ENCODE measurements at regions not wholly inside any gene's neighbourhood (a gene's known extent, or its start where the extent isn't known, plus 50 kb on each side); places are given as distances from the start of the nearest gene placed in this dataset.

- DNase-seq = no peak
Measured at GRCh38 chr9:129351642-129352145, 173.6 kb upstream of the IER5L start.

- DNase-seq = no peak
Measured at GRCh38 chr9:129351058-129351641, 173.1 kb upstream of the IER5L start.

DNA sequence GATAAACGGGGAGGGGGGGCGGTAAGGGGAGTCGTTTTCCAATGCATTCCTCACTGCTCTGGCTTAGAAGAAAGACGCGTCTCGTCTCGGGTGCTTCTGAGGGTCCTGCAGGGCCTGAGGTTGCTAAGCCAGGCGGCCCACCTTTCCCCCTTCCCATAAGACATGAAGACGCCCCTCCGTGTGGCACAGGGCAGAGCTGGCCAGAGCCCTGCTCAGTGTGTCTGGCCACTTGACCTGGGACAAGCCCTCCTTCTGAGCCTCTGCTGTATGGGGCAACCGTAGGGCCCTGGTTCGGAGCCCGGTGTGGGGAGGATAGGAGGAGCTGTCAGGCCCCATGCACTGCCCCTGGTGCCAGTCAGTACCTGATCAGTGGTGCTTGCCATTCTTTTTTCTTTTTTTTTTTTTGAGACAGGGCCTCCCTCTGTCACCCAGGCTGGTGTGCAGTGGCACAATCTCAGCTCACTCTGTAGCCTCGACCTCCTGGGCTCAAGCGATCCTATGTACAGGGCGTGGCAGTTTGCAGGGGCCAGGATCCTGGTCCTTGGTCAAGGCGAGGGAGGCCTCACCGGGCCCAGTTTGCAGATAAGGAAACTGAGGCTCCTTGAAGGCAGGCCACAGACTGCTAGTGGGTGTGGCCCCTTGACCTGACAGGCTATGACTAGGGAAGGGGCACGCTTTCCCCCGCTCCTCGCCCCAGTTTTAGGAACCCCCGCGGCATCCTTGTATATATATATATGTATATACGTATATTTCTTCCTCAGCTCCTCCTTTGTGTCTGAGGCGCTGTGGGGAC lies 172.3 kb upstream of the IER5L start:
- no peak for DNase-seq

GRCh38 chr9:129349665-129349947 lies 171.5 kb upstream of the IER5L start:
- no peak for DNase-seq

DNA sequence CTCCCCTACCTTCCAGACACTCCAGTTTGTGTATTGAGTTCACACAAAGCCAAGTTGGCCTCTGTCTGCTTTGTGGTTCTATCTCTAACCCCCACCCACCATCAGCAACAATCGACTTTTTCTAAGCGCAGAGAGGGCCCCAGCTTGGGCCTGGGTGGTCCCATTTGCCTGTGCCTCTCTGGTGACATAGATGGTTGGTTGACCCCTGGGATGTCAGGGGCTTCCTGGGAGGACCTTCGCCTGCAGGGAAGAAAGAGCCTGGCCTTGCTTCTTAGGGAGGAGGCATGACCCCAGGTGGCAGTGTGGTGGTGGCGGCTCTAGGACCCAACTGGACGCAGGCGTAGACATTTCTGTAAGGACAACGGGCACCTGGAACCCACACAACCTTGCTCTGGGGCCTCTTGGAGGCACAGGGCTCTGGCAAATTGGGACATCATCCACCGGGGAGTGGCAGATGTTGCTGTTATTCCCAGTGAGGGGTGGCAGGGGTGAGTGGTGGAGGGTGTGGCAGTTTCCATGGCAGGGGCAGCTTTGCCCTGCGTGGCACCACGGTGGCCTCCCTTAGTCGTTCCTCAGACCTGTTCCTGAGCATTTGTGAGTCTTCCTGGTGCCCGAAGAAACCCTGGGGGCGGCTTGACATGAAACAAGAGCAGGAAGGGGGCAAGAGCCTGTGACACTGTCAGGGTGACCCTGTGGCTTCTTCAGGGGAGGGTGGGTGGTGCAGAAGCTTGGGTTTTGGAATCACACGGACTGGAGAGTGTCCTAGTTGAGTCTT lies 171.0 kb upstream of the IER5L start:
- DNase-seq = no peak

- DNase-seq = no peak
Measured at GRCh38 chr9:129347316-129348120, 169.5 kb upstream of the IER5L start.

DNA sequence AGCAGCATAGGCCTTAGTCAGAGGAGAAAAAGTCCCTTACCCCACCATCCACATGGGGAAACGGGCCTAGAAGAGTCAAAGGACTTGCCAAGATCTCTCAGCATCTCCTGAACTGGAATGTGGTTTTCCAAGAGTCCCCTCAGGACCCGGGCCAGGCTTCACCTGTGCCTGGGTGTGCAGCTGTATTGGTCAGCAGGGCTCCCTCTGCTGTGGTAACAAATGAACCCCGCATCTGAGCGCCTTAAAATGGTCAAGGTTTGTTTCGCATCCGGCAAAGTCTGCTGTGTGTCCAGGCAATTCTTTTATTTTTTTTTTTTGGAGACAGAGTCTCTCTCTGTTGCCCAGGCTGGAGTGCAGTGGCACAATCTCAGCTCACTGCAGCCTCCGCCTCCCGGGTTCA lies 168.0 kb upstream of the IER5L start:
- DNase-seq = no peak

DNA sequence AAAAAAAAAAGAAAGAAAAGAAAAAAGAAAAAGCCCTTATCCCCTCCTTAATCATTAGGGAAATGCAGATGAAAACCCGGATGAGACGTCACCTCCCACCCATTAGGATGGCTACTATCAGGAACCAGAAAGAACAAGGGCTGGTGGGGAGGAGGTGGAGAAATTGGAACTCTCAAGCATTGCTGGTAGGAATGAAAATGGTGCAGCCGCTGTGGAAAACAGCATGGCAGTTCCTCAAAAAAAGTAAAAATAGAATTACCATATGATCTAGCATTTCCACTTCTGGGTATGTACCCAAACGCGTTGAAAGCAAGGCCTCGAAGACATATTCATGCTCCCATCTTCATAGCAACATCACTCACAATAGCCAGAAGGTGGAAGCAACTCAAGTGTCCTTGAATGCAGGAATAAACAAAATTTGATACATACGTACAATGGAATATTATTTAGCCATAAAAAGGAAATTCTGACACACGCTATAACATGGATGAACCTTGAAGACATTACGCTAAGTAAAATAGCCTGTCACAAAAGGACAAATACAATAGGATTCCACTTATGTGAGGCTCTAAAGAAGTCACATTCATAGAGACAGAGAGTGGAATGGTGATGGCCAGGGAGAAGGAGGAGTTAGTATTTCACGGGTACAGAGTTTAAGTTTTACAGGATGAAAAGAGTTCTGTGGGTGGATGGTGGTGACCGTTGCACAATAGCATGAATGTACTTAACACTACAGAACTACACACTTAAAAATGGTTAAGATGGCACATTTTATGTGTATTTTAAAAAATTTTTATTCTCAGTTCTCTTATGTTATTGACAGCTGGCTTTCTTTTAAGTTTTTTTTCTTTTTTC lies 166.8 kb upstream of the IER5L start:
- DNase-seq = no peak

DNA sequence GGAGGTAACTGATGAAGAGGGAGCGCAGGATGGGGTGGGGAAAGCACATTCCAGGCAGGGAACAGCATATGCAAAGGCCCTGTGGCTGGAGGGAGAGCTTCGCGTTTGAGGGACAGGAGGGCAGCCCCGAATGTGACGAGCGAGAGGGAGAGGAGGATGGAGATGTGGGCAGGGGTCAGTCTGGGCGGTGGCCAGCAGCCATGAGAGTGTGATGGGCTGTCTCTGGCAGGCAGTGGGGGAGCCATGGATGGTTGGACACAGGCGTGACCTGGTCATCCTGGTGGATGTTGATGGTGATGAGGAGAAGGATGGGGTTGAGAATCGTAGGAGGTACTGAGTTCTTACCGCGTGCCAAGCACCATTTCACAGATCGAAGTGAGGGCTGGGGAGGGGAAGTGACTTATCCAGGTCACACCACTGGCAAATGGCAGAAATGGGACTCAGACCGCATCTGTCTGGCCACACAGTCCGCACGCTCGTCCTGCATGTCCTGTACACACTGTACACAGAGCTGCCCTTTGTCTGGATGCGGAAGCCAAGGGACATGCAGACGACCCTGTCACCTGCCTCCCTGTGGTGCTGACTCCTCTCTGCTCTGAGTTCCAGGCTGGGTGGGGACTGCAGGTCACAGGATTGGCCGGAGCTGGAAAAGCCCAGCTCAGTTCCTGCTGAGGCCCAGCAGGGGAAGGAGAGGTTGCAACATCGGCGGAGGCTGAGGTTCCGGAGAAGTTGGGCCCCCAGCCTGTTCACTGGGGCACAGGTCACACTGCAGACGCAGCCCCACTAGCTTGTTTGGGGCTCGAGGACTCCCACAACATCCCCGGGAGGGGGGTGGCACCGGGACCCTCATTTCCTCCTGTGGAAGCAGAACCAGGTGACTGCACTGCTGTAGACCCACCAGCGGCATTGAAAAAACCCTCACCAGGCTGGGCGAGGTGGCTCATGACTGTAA lies 165.6 kb upstream of the IER5L start:
- DNase-seq = no peak

DNA sequence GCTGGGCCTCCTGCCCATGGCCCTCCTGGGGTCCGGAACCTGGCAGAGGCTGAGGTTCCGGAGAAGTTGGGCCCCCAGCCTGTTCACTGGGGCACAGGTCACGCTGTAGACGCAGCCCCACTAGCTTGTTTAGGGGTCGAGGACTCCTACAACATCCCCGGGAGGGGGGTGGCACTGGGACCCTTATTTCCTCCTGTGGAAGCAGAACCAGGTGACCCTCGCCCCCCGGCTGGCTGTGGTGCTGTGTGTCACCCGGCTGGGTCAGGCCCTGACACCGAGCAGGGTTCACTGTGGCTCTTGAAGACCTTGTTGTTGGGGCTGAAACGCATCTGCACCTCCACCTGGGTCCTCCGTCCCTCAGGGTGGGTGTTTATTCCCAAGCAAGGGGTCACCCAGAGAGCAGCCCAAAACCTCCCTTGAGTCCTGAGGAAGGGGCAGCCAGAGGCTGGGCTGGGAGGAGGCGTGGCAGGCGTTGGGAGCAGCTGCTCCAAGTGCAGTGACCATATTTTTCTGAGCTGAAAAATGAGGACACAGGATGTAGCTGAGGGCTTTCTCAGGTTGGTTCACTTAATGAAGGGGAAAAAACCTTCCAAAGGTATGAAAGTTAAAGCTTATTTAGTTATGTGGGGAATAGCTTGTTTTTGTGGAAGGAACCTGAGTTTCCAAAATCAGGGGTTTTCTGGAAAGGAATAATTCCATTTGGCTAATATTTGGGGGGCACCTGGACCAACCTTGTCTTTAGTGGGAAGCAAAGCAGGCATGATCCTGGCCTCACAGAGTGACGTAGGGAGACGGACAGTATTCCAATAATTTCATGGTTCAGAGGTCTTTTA lies 164.7 kb upstream of the IER5L start:
- no peak for DNase-seq

DNA sequence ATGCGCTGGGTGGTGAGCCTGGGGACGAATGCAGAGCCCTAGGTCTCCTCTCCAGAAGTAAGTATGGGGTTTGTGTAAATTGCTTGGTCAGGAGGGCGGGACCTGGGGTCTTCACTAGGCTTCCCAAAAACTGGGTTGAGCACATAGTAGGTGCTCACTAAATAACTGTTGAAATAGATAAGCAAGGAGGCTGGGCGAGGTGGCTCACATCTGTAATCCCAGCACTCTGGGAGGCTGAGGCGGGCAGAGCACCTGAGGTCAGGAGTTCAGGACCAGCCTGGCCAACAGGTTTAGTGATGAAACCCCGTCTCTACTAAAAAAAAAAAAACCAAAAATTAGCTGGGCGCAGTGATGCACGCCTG lies 163.9 kb upstream of the IER5L start:
- no peak for DNase-seq

DNA sequence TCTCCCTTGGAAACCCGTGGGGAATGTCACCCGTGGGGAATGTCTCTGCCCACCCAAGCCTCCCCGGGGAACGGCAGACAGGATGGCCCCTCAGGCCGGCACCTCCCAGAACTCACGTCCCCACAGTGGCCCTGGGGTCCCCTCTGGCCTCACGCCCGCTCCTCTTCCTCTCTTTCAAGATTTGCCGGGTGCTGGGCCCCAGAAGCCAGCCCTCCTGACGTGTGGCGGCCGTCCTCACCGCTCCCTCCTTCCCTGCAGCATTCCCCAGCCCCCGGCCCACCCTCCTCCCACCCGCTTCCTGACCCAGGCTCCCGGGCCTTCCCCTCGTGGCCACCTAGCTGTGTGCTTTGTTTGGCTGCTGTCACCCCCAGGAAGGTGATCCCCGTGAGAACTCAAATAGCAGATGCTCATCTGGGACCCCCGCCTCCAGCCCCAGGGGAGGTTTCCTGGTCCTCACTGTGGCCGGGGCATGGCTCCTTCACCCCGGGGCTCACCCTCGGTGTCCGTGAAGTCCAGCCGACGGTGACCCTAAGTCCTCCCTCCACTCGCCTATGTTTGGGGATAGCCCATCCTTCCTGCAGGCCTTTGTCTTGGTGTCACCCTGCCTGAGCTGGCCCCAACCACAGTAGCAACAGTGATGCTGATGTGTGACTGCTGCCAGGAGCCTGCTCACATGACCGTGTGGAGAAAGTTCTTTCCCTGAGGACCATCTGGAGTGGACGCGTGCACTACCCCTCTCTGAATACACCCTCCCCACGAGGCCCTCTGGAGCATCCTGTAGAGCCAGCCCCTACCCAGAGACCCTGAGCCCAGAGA lies 163.3 kb upstream of the IER5L start:
- DNase-seq = no peak

- no peak for DNase-seq
Measured at GRCh38 chr9:129340427-129341170, 162.5 kb upstream of the IER5L start.

- no peak for DNase-seq
Measured at GRCh38 chr9:129339539-129340157, 161.6 kb upstream of the IER5L start.

DNA sequence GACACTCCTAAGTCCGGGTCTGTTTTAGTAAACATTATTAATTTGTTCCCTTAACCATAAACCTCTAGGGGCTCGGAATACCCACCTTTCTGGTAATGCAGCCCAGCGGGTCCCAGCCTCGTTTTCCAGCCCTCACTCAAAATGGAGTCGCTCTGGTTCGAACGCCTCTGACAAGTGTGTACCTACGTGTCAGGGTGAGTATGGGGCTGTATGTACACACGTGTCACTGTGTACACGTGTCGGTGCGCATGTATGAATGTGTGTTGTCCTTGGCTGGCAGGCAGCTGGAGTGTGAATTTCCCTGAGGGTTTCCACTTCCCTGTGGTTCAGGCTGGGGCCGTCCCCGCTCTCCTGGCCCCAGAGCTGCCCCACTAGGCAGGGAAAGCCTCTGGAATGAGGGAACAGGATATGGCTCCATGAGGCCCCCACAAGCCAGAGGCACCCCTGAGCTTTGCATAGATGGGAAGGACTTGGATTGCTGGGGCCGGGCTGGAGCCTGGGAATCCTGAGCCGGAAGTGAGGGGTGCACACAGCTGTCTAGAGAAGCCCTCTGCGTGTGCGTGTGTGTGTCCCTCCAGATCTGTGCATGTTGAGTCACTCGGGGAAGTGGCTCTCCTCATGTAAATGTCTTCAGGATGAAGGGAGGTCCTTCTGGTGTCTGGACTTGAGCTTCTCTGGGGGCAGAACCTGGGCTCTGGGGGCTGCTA lies 160.8 kb upstream of the IER5L start:
- DNase-seq = no peak

DNA sequence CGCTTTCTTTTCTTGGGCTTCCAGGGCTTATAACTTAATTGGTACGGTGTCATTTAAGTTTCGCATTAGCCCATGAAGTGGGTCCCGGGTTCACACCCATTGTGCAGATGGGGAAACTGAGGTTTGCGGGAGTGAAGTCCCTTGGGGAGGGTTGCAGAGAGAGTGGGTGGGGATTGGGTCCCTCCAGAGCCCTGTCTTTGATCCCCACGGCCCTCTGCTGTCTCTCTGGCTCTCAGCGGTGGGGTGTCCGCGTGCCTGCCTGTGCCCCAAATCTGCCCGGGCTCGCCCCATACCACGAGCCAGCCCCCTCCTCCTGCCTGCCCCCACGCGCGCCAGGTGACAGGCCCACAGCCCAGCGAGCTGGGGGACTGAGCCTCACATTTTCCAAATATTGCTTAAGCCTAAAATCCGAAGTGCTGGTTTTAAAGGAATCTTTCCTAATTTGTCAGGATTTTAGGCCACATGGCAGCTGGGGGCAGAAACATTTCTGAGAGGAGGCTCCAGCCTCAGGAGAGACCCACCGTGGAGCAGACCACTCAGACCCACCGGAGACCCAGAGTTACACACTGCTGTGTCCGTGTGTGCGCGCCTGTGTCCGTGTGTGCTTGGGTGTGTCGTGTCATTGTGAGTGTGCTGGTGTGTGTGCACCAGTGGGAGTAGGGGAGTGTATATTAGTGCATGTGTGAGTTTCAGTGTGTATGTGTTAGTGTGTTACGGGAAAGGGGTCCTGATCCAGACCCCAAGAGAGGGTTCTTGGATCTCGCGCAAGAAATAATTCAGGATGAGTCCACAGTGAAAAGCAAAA lies 159.5 kb upstream of the IER5L start:
- DNase-seq = no peak

Data from NCI-H226 (cell line).